Progenitor cell of endocrine pancreas (in vitro differentiated cells): ENCODE measurements at regions not wholly inside any gene's neighbourhood (a gene's known extent, or its start where the extent isn't known, plus 50 kb on each side); places are given as distances from the start of the nearest gene placed in this dataset.

Experiments used
- DNase-seq: peaks from one replicate; pipeline ENCODE4 v3.0.0; 2021; ENCODE audit warnings: low spot score; ENCODE audit not compliant: unreplicated experiment
- H3K27ac Mint-ChIP-seq: 2 replicates; pipeline ENCODE4 v1.8.0; 2021; ENCODE audit warnings: mild to moderate bottlenecking, moderate library complexity, mixed read lengths
- H3K27me3 Mint-ChIP-seq: 2 replicates; pipeline ENCODE4 v1.8.0; 2021; ENCODE audit warnings: mixed read lengths
- H3K36me3 Mint-ChIP-seq: 2 replicates; pipeline ENCODE4 v1.8.0; 2022; ENCODE audit warnings: mixed read lengths; ENCODE audit not compliant: insufficient read depth
- H3K4me1 Mint-ChIP-seq: 2 replicates; pipeline ENCODE4 v1.8.0; 2021; ENCODE audit warnings: low read depth, mixed read lengths
- H3K4me3 Mint-ChIP-seq: 2 replicates; pipeline ENCODE4 v1.8.0; 2021; ENCODE audit warnings: low read depth, mild to moderate bottlenecking, moderate library complexity, mixed read lengths
- H3K9me3 Mint-ChIP-seq: 2 replicates; pipeline ENCODE4 v1.8.0; 2021; ENCODE audit warnings: low read depth, mixed read lengths
- CTCF ChIP-seq: fragments of 200-600 bp; sonication (generic); IDR thresholded peaks from one replicate; pipeline ENCODE4 v1.5.0; 2021; ENCODE audit warnings: antibody characterized with exemption, mild to moderate bottlenecking; ENCODE audit not compliant: unreplicated experiment

- no peak for TF ChIP-seq CTCF
- Mint-ChIP-seq H3K4me1 (peaks cover 3% of the 10 kb centered on the region), H3K4me3 (no peak overlapping the region), H3K9me3 (no peaks in the 10 kb centered on the region), H3K36me3 (no peaks in the 10 kb centered on the region), H3K27ac (no peak overlapping the region), H3K27me3 (no peaks in the 10 kb centered on the region)
- DNase-seq, result no peak
These were observed 55.3 kb upstream of the NOL4 start for GRCh38 chr18:34280000-34280399.

GRCh38 chr18:34280653-34281052 is 55.9 kb upstream of the NOL4 start:
- peaks cover 3% of the 10 kb centered on the region for H3K4me1 Mint-ChIP-seq
- DNase-seq, result no peak
- H3K9me3 Mint-ChIP-seq, result no peaks in the 10 kb centered on the region
- H3K36me3 Mint-ChIP-seq, result no peaks in the 10 kb centered on the region
- no peaks in the 10 kb centered on the region for H3K27me3 Mint-ChIP-seq
- H3K4me3 Mint-ChIP-seq, result no peak overlapping the region
- no peak overlapping the region for H3K27ac Mint-ChIP-seq
- no peak for TF ChIP-seq CTCF

GRCh38 chr18:34281290-34281689 is 56.6 kb upstream of the NOL4 start:
- H3K4me3 Mint-ChIP-seq, result no peak overlapping the region
- no peaks in the 10 kb centered on the region for H3K27me3 Mint-ChIP-seq
- DNase-seq, result no peak
- H3K4me1 Mint-ChIP-seq, result peaks cover 3% of the 10 kb centered on the region
- H3K36me3 Mint-ChIP-seq, result no peaks in the 10 kb centered on the region
- TF ChIP-seq CTCF, result no peak
- H3K9me3 Mint-ChIP-seq, result no peaks in the 10 kb centered on the region
- no peak overlapping the region for H3K27ac Mint-ChIP-seq

GRCh38 chr18:34281722-34282121 is 57.0 kb upstream of the NOL4 start:
- Mint-ChIP-seq H3K9me3 (no peaks in the 10 kb centered on the region), H3K4me3 (no peak overlapping the region), H3K27me3 (no peaks in the 10 kb centered on the region), H3K27ac (no peak overlapping the region), H3K36me3 (no peaks in the 10 kb centered on the region), H3K4me1 (peaks cover 3% of the 10 kb centered on the region)
- no peak for DNase-seq
- no peak for TF ChIP-seq CTCF

- peaks cover 8% of the 10 kb centered on the region for H3K9me3 Mint-ChIP-seq
These were observed 58.8 kb upstream of the NOL4 start for GRCh38 chr18:34283506-34283905.

More at GRCh38 chr18:34283506-34283905, 58.8 kb upstream of the NOL4 start:
- Mint-ChIP-seq H3K4me3 (no peak overlapping the region), H3K27me3 (no peaks in the 10 kb centered on the region), H3K36me3 (peaks cover 1% of the 10 kb centered on the region), H3K4me1 (peaks cover 3% of the 10 kb centered on the region), H3K27ac (peak overlapping the region; percentile 13)
- no peak for TF ChIP-seq CTCF
- DNase-seq, result no peak
